ENCODE measurements at regions not wholly inside any gene's neighbourhood (a gene's known extent, or its start where the extent isn't known, plus 50 kb on each side); places are given as distances from the start of the nearest gene placed in this dataset.

- Histone ChIP-seq H3K27ac (no peak overlapping the region), H3K4me1 (no peaks in the 10 kb centered on the region), H3K27me3 (ENCODE audit: control insufficient read depth, insufficient read depth, low read length) (no peaks in the 10 kb centered on the region), H3K4me3 (ENCODE audit: low read depth, low read length) (no peak overlapping the region), H3K36me3 (ENCODE audit: control insufficient read depth, insufficient read depth, low read length) (no peaks in the 10 kb centered on the region), H3K9me3 (ENCODE audit: control insufficient read depth, low read length) (no peaks in the 10 kb centered on the region), H3K4me2 (ENCODE audit: low read length) (no peak overlapping the region), H3K79me2 (no peaks in the 10 kb centered on the region), H2AFZ (no peak overlapping the region), H3K9ac (no peak overlapping the region)
- TF ChIP-seq CTCF (IDR thresholded peaks at IDR 0.05), result no peak
Measured at GRCh38 chr2:121149384-121149783, 135.6 kb downstream of the TFCP2L1 start.

- H3K27me3 ChIP-seq (ENCODE audit: control insufficient read depth, insufficient read depth, low read length), result no peaks in the 10 kb centered on the region
- H3K9ac ChIP-seq, result no peak overlapping the region
- H3K79me2 ChIP-seq, result no peaks in the 10 kb centered on the region
- H3K4me1 ChIP-seq, result no peaks in the 10 kb centered on the region
- H3K27ac ChIP-seq, result no peak overlapping the region
- no peak overlapping the region for H2AFZ ChIP-seq
- no peak overlapping the region for H3K4me3 ChIP-seq (ENCODE audit: low read depth, low read length)
- no peaks in the 10 kb centered on the region for H3K36me3 ChIP-seq (ENCODE audit: control insufficient read depth, insufficient read depth, low read length)
- no peak overlapping the region for H3K4me2 ChIP-seq (ENCODE audit: low read length)
- no peaks in the 10 kb centered on the region for H3K9me3 ChIP-seq (ENCODE audit: control insufficient read depth, low read length)
- no peak for TF ChIP-seq CTCF (IDR thresholded peaks at IDR 0.05)
Measured at GRCh38 chr2:121150126-121150525, 134.9 kb downstream of the TFCP2L1 start.

GRCh38 chr2:121150713-121151112, 134.3 kb downstream of the TFCP2L1 start:
- H3K4me3 ChIP-seq (ENCODE audit: low read depth, low read length), result no peak overlapping the region
- no peak for TF ChIP-seq CTCF (IDR thresholded peaks at IDR 0.05)
- no peaks in the 10 kb centered on the region for H3K9me3 ChIP-seq (ENCODE audit: control insufficient read depth, low read length)
- H3K4me2 ChIP-seq (ENCODE audit: low read length), result no peak overlapping the region
- H3K4me1 ChIP-seq, result no peaks in the 10 kb centered on the region
- H3K27me3 ChIP-seq (ENCODE audit: control insufficient read depth, insufficient read depth, low read length), result no peaks in the 10 kb centered on the region
- no peak overlapping the region for H3K9ac ChIP-seq
- H2AFZ ChIP-seq, result no peak overlapping the region
- no peaks in the 10 kb centered on the region for H3K79me2 ChIP-seq
- H3K36me3 ChIP-seq (ENCODE audit: control insufficient read depth, insufficient read depth, low read length), result no peaks in the 10 kb centered on the region
- no peak overlapping the region for H3K27ac ChIP-seq

- Histone ChIP-seq H3K27me3 (ENCODE audit: control insufficient read depth, insufficient read depth, low read length) (no peaks in the 10 kb centered on the region), H3K4me1 (no peaks in the 10 kb centered on the region), H3K36me3 (ENCODE audit: control insufficient read depth, insufficient read depth, low read length) (no peaks in the 10 kb centered on the region), H3K27ac (no peak overlapping the region), H3K79me2 (no peaks in the 10 kb centered on the region), H2AFZ (no peak overlapping the region), H3K4me2 (ENCODE audit: low read length) (no peak overlapping the region), H3K9ac (no peak overlapping the region), H3K9me3 (ENCODE audit: control insufficient read depth, low read length) (no peaks in the 10 kb centered on the region), H3K4me3 (ENCODE audit: low read depth, low read length) (no peak overlapping the region)
- TF ChIP-seq CTCF (IDR thresholded peaks at IDR 0.05), result no peak
Measured at GRCh38 chr2:121151311-121152109, 133.5 kb downstream of the TFCP2L1 start.

GRCh38 chr2:121152861-121153260, 132.1 kb downstream of the TFCP2L1 start:
- Histone ChIP-seq H3K9me3 (ENCODE audit: control insufficient read depth, low read length) (no peaks in the 10 kb centered on the region), H3K4me3 (ENCODE audit: low read depth, low read length) (no peak overlapping the region), H3K9ac (no peak overlapping the region), H3K4me2 (ENCODE audit: low read length) (no peak overlapping the region), H3K27me3 (ENCODE audit: control insufficient read depth, insufficient read depth, low read length) (no peaks in the 10 kb centered on the region), H3K4me1 (no peaks in the 10 kb centered on the region), H3K36me3 (ENCODE audit: control insufficient read depth, insufficient read depth, low read length) (no peaks in the 10 kb centered on the region), H3K79me2 (no peaks in the 10 kb centered on the region), H2AFZ (no peak overlapping the region), H3K27ac (no peak overlapping the region)
- no peak for TF ChIP-seq CTCF (IDR thresholded peaks at IDR 0.05)

Data from parathyroid adenoma (tissue), 2 donors.